ENCODE measurements at regions not wholly inside any gene's neighbourhood (a gene's known extent, or its start where the extent isn't known, plus 50 kb on each side); places are given as distances from the start of the nearest gene placed in this dataset.

DNA sequence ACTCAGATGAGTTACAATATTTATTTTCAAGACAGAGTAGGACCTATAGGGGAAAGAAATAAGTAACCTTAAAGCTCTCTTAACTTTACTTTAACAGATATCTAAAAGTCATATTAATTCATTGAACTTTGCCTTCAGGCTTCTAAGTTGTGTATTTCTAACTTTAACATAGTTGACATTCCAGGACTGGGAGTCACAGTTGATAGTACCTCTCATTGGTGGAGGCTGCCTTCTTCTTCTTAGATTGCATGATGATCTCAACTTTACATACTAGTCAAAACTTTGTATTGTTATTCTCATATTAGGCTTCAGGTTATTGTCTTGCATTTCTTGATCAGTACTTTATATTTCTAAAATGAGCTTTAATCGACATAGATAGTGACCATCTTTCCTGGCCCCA lies 350.1 kb upstream of the KIF2B start:
- H3K4me2 ChIP-seq (replicated peaks; ENCODE audit: extremely low read depth, low read length, poor library complexity, severe bottlenecking) = no peak overlapping the region
- intact Hi-C loops (cut with micrococcal nuclease) = no loop called here
- no peaks in the 10 kb centered on the region for H4K20me1 ChIP-seq (ENCODE audit: insufficient read depth, low read length)
- no peaks in the 10 kb centered on the region for H3K36me3 ChIP-seq (replicated peaks in 1 of 2; ENCODE audit: control insufficient read depth in 1 of 2, insufficient read depth in 2 of 2, low read length in 2 of 2)
- no peaks in the 10 kb centered on the region for H3K4me1 Mint-ChIP-seq
- H3K9me3 ChIP-seq (replicated peaks in 1 of 2; ENCODE audit: control insufficient read depth in 1 of 2, insufficient read depth in 1 of 2, low read length in 2 of 2) = no peaks in the 10 kb centered on the region
- no peak overlapping the region for H3K9ac ChIP-seq (ENCODE audit: insufficient read depth, low read length, poor library complexity, severe bottlenecking)
- no peak overlapping the region for H2AFZ ChIP-seq (ENCODE audit: insufficient read depth, low read depth, low read length, poor library complexity, severe bottlenecking)
- no peaks in the 10 kb centered on the region for H3K4me1 ChIP-seq (ENCODE audit: control insufficient read depth in 1 of 2, insufficient read depth in 2 of 2, low read length in 2 of 2)
- TF ChIP-seq, protein P1, sequence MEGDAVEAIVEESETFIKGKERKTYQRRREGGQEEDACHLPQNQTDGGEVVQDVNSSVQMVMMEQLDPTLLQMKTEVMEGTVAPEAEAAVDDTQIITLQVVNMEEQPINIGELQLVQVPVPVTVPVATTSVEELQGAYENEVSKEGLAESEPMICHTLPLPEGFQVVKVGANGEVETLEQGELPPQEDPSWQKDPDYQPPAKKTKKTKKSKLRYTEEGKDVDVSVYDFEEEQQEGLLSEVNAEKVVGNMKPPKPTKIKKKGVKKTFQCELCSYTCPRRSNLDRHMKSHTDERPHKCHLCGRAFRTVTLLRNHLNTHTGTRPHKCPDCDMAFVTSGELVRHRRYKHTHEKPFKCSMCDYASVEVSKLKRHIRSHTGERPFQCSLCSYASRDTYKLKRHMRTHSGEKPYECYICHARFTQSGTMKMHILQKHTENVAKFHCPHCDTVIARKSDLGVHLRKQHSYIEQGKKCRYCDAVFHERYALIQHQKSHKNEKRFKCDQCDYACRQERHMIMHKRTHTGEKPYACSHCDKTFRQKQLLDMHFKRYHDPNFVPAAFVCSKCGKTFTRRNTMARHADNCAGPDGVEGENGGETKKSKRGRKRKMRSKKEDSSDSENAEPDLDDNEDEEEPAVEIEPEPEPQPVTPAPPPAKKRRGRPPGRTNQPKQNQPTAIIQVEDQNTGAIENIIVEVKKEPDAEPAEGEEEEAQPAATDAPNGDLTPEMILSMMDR (IDR thresholded peaks at IDR 0.05) = no peak
- no CpG with 5 or more reads among the region's 1 CpG for WGBS (ENCODE audit: insufficient coverage)
- no peaks in the 10 kb centered on the region for H3K79me2 ChIP-seq (ENCODE audit: insufficient read depth, low read length)
- H3K27me3 ChIP-seq (ENCODE audit: control insufficient read depth in 2 of 2, insufficient read depth in 2 of 2, low read length in 2 of 2) = no peaks in the 10 kb centered on the region
- no peak overlapping the region for H3K27ac Mint-ChIP-seq
- H3K36me3 Mint-ChIP-seq = no peaks in the 10 kb centered on the region
- DNase-seq = no peak
- no peak overlapping the region for H3K27ac ChIP-seq (ENCODE audit: low read depth in 1 of 2, low read length in 2 of 2)
- H3K4me3 Mint-ChIP-seq = no peak overlapping the region
- peaks cover 0 to 7% (median 0%) of the 10 kb centered on the region in 7 donors for H3K9me3 Mint-ChIP-seq
- no peak overlapping the region for H3K4me3 ChIP-seq (replicated peaks in 1 of 3; ENCODE audit: low read depth in 2 of 3, low read length in 3 of 3)
- no peaks in the 10 kb centered on the region for H3K27me3 Mint-ChIP-seq (ENCODE audit: low read depth in 3 of 3)

DNA sequence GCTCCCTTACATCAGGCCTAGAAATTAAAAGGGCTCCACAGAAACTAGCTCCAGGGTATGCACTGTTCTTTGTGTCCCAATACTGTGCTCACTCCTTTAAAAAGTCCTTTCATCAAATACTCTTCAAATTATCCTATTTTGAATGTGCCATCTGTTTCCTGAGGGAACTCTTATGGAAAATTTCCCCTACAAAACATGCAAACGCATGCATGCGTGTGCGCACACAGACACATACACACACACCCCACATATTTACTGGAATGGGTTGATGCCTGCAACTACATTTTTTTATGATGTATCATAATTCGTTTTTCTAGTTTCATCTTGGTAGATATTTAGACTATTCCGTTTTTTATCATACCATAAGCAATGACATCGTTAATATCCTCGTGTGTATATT lies 351.2 kb upstream of the KIF2B start:
- H3K9me3 Mint-ChIP-seq = peaks cover 0 to 9% (median 0%) of the 10 kb centered on the region in 7 donors
- Histone ChIP-seq H3K27me3 (ENCODE audit: control insufficient read depth in 2 of 2, insufficient read depth in 2 of 2, low read length in 2 of 2) (no peaks in the 10 kb centered on the region), H3K79me2 (ENCODE audit: insufficient read depth, low read length) (no peaks in the 10 kb centered on the region), H3K4me3 (replicated peaks in 1 of 3; ENCODE audit: low read depth in 2 of 3, low read length in 3 of 3) (no peak overlapping the region), H3K9ac (ENCODE audit: insufficient read depth, low read length, poor library complexity, severe bottlenecking) (no peak overlapping the region), H3K36me3 (replicated peaks in 1 of 2; ENCODE audit: control insufficient read depth in 1 of 2, insufficient read depth in 2 of 2, low read length in 2 of 2) (no peaks in the 10 kb centered on the region), H3K4me1 (ENCODE audit: control insufficient read depth in 1 of 2, insufficient read depth in 2 of 2, low read length in 2 of 2) (no peaks in the 10 kb centered on the region), H3K9me3 (replicated peaks in 1 of 2; ENCODE audit: control insufficient read depth in 1 of 2, insufficient read depth in 1 of 2, low read length in 2 of 2) (no peaks in the 10 kb centered on the region), H3K4me2 (replicated peaks; ENCODE audit: extremely low read depth, low read length, poor library complexity, severe bottlenecking) (no peak overlapping the region), H2AFZ (ENCODE audit: insufficient read depth, low read depth, low read length, poor library complexity, severe bottlenecking) (no peak overlapping the region), H4K20me1 (ENCODE audit: insufficient read depth, low read length) (no peaks in the 10 kb centered on the region), H3K27ac (ENCODE audit: low read depth in 1 of 2, low read length in 2 of 2) (no peak overlapping the region)
- TF ChIP-seq, protein P1 (IDR thresholded peaks at IDR 0.05) = no peak
- H3K4me1 Mint-ChIP-seq = no peaks in the 10 kb centered on the region
- no peaks in the 10 kb centered on the region for H3K36me3 Mint-ChIP-seq
- no peak overlapping the region for H3K27ac Mint-ChIP-seq
- no CpG with 5 or more reads among the region's 7 CpGs for WGBS (ENCODE audit: insufficient coverage)
- H3K4me3 Mint-ChIP-seq = no peak overlapping the region
- H3K27me3 Mint-ChIP-seq (ENCODE audit: low read depth in 3 of 3) = no peaks in the 10 kb centered on the region
- intact Hi-C loops (cut with micrococcal nuclease) = no loop called here
- no peak for DNase-seq
